ENCODE measurements at regions not wholly inside any gene's neighbourhood (a gene's known extent, or its start where the extent isn't known, plus 50 kb on each side); places are given as distances from the start of the nearest gene placed in this dataset.
A peak's percentile ranks its signal among the peaks of the same experiment; 100 is the strongest.
"Not testable (repeated sequence)": the region's sequence is repeated elsewhere in the genome, so short reads cannot be mapped to it uniquely, and the experiment has no call there.

- no peak for DNase-seq (ENCODE audit: low read depth)
Observed at GRCh38 chr4:30837861-30838260, 117.7 kb downstream of the PCDH7 start.

- no peak for DNase-seq (ENCODE audit: low read depth)
Observed at GRCh38 chr4:30838331-30838730, 118.2 kb downstream of the PCDH7 start.

GRCh38 chr4:30839583-30840520 lies 119.7 kb downstream of the PCDH7 start:
- DNase-seq (ENCODE audit: low read depth), result peak; percentile 37

GRCh38 chr4:30840571-30840970 lies 120.4 kb downstream of the PCDH7 start:
- DNase-seq (ENCODE audit: low read depth), result no peak

GRCh38 chr4:30842142-30842541 lies 122.0 kb downstream of the PCDH7 start:
- no peak for DNase-seq (ENCODE audit: low read depth)

- no peak for DNase-seq (ENCODE audit: low read depth)
Observed at GRCh38 chr4:30842689-30843088, 122.5 kb downstream of the PCDH7 start.

- DNase-seq (ENCODE audit: low read depth), result no peak
Observed at GRCh38 chr4:30844861-30845582, 124.9 kb downstream of the PCDH7 start.

- no peak for DNase-seq (ENCODE audit: low read depth)
Observed at GRCh38 chr4:30847167-30847566, 127.0 kb downstream of the PCDH7 start.

- no peak for DNase-seq (ENCODE audit: low read depth)
Observed at GRCh38 chr4:30847958-30848357, 127.8 kb downstream of the PCDH7 start.

- DNase-seq (ENCODE audit: low read depth), result no peak
Observed at GRCh38 chr4:30854531-30854930, 134.4 kb downstream of the PCDH7 start.

GRCh38 chr4:30855232-30855631 lies 135.1 kb downstream of the PCDH7 start:
- no peak for DNase-seq (ENCODE audit: low read depth)

GRCh38 chr4:30856795-30857564 lies 136.8 kb downstream of the PCDH7 start:
- no peak for DNase-seq (ENCODE audit: low read depth)

GRCh38 chr4:30860978-30861377 lies 140.8 kb downstream of the PCDH7 start:
- DNase-seq (ENCODE audit: low read depth), result no peak

- DNase-seq (ENCODE audit: low read depth), result no peak
Observed at GRCh38 chr4:30862196-30862595, 142.0 kb downstream of the PCDH7 start.

- no peak for DNase-seq (ENCODE audit: low read depth)
Observed at GRCh38 chr4:30863021-30863420, 142.9 kb downstream of the PCDH7 start.

GRCh38 chr4:30865691-30866090 lies 145.5 kb downstream of the PCDH7 start:
- DNase-seq (ENCODE audit: low read depth), result no peak

GRCh38 chr4:30866346-30866745 lies 146.2 kb downstream of the PCDH7 start:
- DNase-seq (ENCODE audit: low read depth), result no peak

GRCh38 chr4:30866907-30867306 lies 146.7 kb downstream of the PCDH7 start:
- DNase-seq (ENCODE audit: low read depth), result peak; percentile 2

GRCh38 chr4:30867427-30867826 lies 147.3 kb downstream of the PCDH7 start:
- no peak for DNase-seq (ENCODE audit: low read depth)

GRCh38 chr4:30868111-30868895 lies 148.1 kb downstream of the PCDH7 start:
- DNase-seq (ENCODE audit: low read depth), result no peak

- DNase-seq (ENCODE audit: low read depth), result not testable (repeated sequence)
Observed at GRCh38 chr4:30869387-30869786, 149.2 kb downstream of the PCDH7 start.
